ENCODE measurements at regions not wholly inside any gene's neighbourhood (a gene's known extent, or its start where the extent isn't known, plus 50 kb on each side); places are given as distances from the start of the nearest gene placed in this dataset.

GRCh38 chr5:176734756-176735342, 75.5 kb upstream of the UNC5A start:
- WGBS, 2 donors = 93 to 95% methylated on average over 12 of the region's 12 CpGs
- Histone ChIP-seq H3K36me3 (no peaks in the 10 kb centered on the region), H3K4me1 (peaks cover 0 to 6% (median 0%) of the 10 kb centered on the region in 9 donors), H3K4me3 (no peak overlapping the region), H3K9me3 (peaks cover 0 to 7% (median 0%) of the 10 kb centered on the region in 11 donors), H3K27ac (no peak overlapping the region), H3K27me3 (peaks cover 0 to 97% (median 90%) of the 10 kb centered on the region in 7 donors)
- ATAC-seq (no peak), DNase-seq (no peak)
- no peak for TF ChIP-seq CTCF (IDR thresholded peaks at IDR 0.05)
- intact Hi-C loops (cut with DNase I) = no loop called here

DNA sequence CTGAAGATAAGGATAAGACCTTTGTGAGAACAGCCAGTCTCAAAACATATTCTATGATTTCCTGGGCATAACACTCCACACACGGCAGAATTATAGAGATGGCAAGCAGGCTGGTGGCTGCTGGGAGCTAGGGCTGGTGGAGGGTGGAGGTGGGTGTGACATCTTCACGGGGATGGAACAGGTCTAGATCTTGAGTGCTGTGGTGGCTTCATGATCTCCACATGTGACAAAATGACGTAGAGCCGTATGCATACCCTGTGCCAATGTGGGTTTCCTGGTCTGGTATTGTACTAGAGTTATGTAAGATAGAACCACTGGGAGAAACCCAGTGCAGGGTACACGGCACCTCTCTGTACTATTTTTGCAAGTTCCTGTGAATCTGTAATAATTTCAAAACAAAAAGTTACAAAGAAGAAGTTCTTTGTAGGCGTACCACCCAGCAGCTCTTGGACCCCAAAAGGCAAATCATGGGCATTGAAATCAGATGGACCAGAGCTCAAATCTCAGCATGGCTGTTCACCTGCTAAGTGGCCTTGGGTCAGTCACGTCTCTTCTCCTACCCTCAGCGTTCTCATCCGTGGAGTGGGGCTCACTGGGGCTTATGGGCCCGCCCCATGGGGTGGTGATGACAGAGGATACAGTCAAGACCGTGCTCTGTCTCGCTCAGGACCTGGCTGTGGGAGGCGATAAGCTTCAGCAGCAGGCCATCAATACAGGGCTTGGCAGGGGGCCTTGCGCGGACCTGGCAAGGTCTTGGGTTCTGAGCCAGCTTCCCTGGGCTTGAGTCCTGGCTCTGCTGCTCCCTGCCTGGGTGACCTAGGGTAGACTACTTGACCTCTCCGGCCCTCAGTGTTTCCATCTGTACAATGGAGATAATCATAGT, 74.7 kb upstream of the UNC5A start:
- H3K4me1 ChIP-seq = peaks cover 0 to 6% (median 0%) of the 10 kb centered on the region in 9 donors
- TF ChIP-seq CTCF (IDR thresholded peaks at IDR 0.05) = no peak
- H3K36me3 ChIP-seq = no peaks in the 10 kb centered on the region
- no peak overlapping the region for H3K4me3 ChIP-seq
- 69 to 76% methylated on average over 16 of the region's 16 CpGs for WGBS, 2 donors
- DNase-seq (no peak), ATAC-seq (no peak)
- H3K27me3 ChIP-seq = peaks cover 0 to 98% (median 92%) of the 10 kb centered on the region in 7 donors
- intact Hi-C loops (cut with DNase I) = no loop called here
- H3K9me3 ChIP-seq = peaks cover 0 to 4% (median 0%) of the 10 kb centered on the region in 11 donors
- no peak overlapping the region for H3K27ac ChIP-seq

DNA sequence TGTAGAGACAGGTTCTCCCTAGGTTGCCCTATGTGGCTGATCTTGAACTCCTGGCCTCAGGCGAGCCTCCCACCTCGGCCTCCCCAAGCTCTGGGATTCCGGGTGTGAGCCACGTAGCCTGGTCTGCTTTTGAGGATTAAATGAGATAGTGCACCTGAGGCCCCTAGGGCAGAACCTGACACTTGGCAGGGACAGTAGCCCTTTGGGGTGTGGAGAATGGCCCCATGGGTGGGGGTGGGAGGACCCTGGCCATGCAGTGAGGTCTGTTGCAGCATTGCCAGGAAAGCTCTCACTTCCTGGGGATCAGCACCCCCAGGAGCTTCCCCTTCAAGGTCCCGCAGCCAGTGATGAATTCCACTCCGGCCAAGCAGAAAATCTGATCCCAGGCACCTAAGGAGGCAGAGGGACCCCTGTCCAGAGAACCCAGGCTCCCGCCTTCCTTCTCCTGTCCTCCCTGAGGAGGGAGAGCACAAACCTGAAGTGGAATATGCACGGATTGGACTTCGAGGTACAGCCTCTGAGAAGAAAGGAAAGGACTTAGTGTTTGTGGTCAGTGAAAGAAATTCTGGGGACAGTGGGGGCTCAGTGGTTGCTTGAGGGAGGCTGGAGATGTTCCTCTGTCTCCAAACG, 73.9 kb upstream of the UNC5A start:
- no peak for TF ChIP-seq CTCF (IDR thresholded peaks at IDR 0.05)
- Histone ChIP-seq H3K9me3 (no peaks in the 10 kb centered on the region), H3K36me3 (no peaks in the 10 kb centered on the region), H3K4me1 (peaks cover 0 to 6% (median 0%) of the 10 kb centered on the region in 9 donors), H3K4me3 (no peak overlapping the region), H3K27me3 (peaks cover 0 to 98% (median 92%) of the 10 kb centered on the region in 7 donors), H3K27ac (no peak overlapping the region)
- no peak for ATAC-seq
- WGBS, 2 donors = 58 to 61% methylated on average over 10 of the region's 10 CpGs
- no peak for DNase-seq
- intact Hi-C loops (cut with DNase I) = no loop called here

GRCh38 chr5:176736931-176737745, 73.2 kb upstream of the UNC5A start:
- Histone ChIP-seq H3K27ac (no peak overlapping the region), H3K4me3 (no peak overlapping the region), H3K9me3 (no peaks in the 10 kb centered on the region), H3K36me3 (no peaks in the 10 kb centered on the region), H3K4me1 (peaks cover 0 to under 1% (median 0%) of the 10 kb centered on the region in 9 donors), H3K27me3 (peaks cover 0 to 98% (median 94%) of the 10 kb centered on the region in 7 donors)
- WGBS, 2 donors = 57 to 61% methylated on average over 11 of the region's 11 CpGs
- intact Hi-C loops (cut with DNase I) = no loop called here
- no peak for ATAC-seq
- DNase-seq = no peak
- no peak for TF ChIP-seq CTCF (IDR thresholded peaks at IDR 0.05)
